NB4 (cell line): ENCODE measurements at regions not wholly inside any gene's neighbourhood (a gene's known extent, or its start where the extent isn't known, plus 50 kb on each side); places are given as distances from the start of the nearest gene placed in this dataset.
"Not testable (repeated sequence)": the region's sequence is repeated elsewhere in the genome, so short reads cannot be mapped to it uniquely, and the experiment has no call there.

Experiments
- DNase-seq: peaks from one replicate; pipeline ENCODE4 v3.0.0; 2010; ENCODE audit warnings: low read depth
- H3K4me3 ChIP-seq: one replicate; pipeline ENCODE4 v1.5.1; 2011; ENCODE audit warnings: mild to moderate bottlenecking, low read depth, low read length, moderate library complexity
- CTCF ChIP-seq: IDR thresholded peaks from one replicate; pipeline ENCODE4 v1.5.1; 2012; ENCODE audit warnings: low read depth, low read length
- MAX ChIP-seq: IDR thresholded peaks from 2 replicates; pipeline ENCODE4 v1.6.1; 2011; ENCODE audit warnings: low read depth, low read length
- MYC ChIP-seq: IDR thresholded peaks from 2 replicates; pipeline ENCODE4 v1.6.1; 2011; ENCODE audit warnings: low read depth, low read length
- POLR2A ChIP-seq: IDR thresholded peaks from 2 replicates; pipeline ENCODE4 v1.6.1; 2011; ENCODE audit warnings: mild to moderate bottlenecking; ENCODE audit not compliant: insufficient read length; ENCODE audit errors: extremely low read depth

- no peak for DNase-seq
- H3K4me3 ChIP-seq = no peak overlapping the region
- TF ChIP-seq POLR2A (no peak), CTCF (no peak), MYC (no peak), MAX (no peak)
These were observed 1211.2 kb downstream of the EFNA5 start for GRCh38 chr5:106459541-106459940.

GRCh38 chr5:106454651-106455415, 1215.9 kb downstream of the EFNA5 start:
- peak; percentile 41 for TF ChIP-seq CTCF
- no peak for TF ChIP-seq MYC
- DNase-seq = peak; percentile 32
- no peak overlapping the region for H3K4me3 ChIP-seq

- DNase-seq = no peak
- H3K4me3 ChIP-seq = no peak overlapping the region
- no peak for TF ChIP-seq MAX
- no peak for TF ChIP-seq POLR2A
- no peak for TF ChIP-seq CTCF
These were observed 1216.7 kb downstream of the EFNA5 start for GRCh38 chr5:106454050-106454449.

- no peak for TF ChIP-seq MAX
- no peak for TF ChIP-seq MYC
- TF ChIP-seq CTCF = no peak
- TF ChIP-seq POLR2A = no peak
- no peak overlapping the region for H3K4me3 ChIP-seq
- DNase-seq = no peak
These were observed 1218.7 kb downstream of the EFNA5 start for GRCh38 chr5:106451998-106452397.

- H3K4me3 ChIP-seq = no peak overlapping the region
- TF ChIP-seq MAX (no peak), CTCF (no peak), MYC (no peak), POLR2A (no peak)
- DNase-seq = no peak
These were observed 1227.0 kb downstream of the EFNA5 start for GRCh38 chr5:106443746-106444145.

- H3K4me3 ChIP-seq = no peak overlapping the region
- no peak for DNase-seq
- TF ChIP-seq MYC (no peak), CTCF (no peak), POLR2A (no peak), MAX (no peak)
These were observed 1235.6 kb downstream of the EFNA5 start for GRCh38 chr5:106435185-106435584.

GRCh38 chr5:106430733-106431132, 1240.0 kb downstream of the EFNA5 start:
- H3K4me3 ChIP-seq, DNase-seq: not testable (repeated sequence)
